Natural killer cell treated with Interleukin-12 subunit alpha and Interleukin-12 subunit beta and Interleukin-15 and Interleukin-18, amount 100 ng/mL, for 72 hours (primary cell): ENCODE measurements at regions not wholly inside any gene's neighbourhood (a gene's known extent, or its start where the extent isn't known, plus 50 kb on each side); places are given as distances from the start of the nearest gene placed in this dataset.
"Not testable (repeated sequence)": the region's sequence is repeated elsewhere in the genome, so short reads cannot be mapped to it uniquely, and the experiment has no call there.

ENCODE experiments used
- ATAC-seq, 2 donors: fragments of 150-1000 bp; cut with Tn5 transposase in 1 of 2; sonication (Bioruptor Pico), chemical (Tn5 transposase) in 1 of 2; 2 replicates each; pipeline ENCODE4 v1.10.0; 2021
- DNase-seq: peaks from one replicate; pipeline ENCODE4 v3.0.0; 2022; ENCODE audit warnings: low spot score
- H3K27ac Mint-ChIP-seq, 2 donors: 1 replicate in 1 of 2; 2 replicates in 1 of 2; pipeline ENCODE4 v1.8.0; 2022; ENCODE audit warnings: mixed read lengths in 2 of 2, mild to moderate bottlenecking in 1 of 2, moderate library complexity in 1 of 2
- H3K27me3 Mint-ChIP-seq, 2 donors: 1 replicate in 1 of 2; 2 replicates in 1 of 2; pipeline ENCODE4 v1.8.0; 2022; ENCODE audit warnings: mixed read lengths in 2 of 2
- H3K36me3 Mint-ChIP-seq: one replicate; pipeline ENCODE4 v1.8.0; 2022; ENCODE audit warnings: mixed read lengths
- H3K4me1 Mint-ChIP-seq, 2 donors: 1 replicate in 1 of 2; 2 replicates in 1 of 2; pipeline ENCODE4 v1.8.0; 2022; ENCODE audit warnings: low read depth in 2 of 2, mixed read lengths in 2 of 2, mild to moderate bottlenecking in 1 of 2
- H3K4me3 Mint-ChIP-seq: one replicate; pipeline ENCODE4 v1.8.0; 2022; ENCODE audit warnings: mixed read lengths
- H3K9me3 Mint-ChIP-seq: 2 replicates; pipeline ENCODE4 v1.8.0; 2022; ENCODE audit warnings: mixed read lengths

DNA sequence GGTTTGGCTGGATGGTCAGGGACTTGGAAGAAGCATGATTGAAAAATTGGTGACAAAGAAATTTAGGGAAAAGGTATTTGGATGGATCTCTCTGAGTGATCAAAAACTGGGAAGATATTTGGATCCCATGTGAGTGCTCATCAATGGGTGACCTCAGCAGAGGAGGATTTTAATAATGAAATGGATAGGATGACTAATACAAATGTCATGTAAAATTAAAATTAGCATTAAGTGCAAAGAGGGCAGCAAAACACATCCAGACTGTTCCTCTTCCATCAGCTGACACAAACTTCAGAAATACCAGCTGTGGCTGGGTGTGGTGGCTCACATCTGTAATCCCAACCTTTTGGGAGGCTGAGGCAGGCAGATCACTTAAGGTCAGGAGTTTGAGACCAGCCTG is 151.7 kb downstream of the THBS2 start:
- Mint-ChIP-seq H3K4me1 (no peaks in the 10 kb centered on the region), H3K36me3 (no peaks in the 10 kb centered on the region), H3K9me3 (no peaks in the 10 kb centered on the region), H3K27me3 (peaks cover 20 to 26% of the 10 kb centered on the region in 2 donors), H3K27ac (no peak overlapping the region), H3K4me3 (no peak overlapping the region)
- DNase-seq: no peak
- no peak for ATAC-seq

DNA sequence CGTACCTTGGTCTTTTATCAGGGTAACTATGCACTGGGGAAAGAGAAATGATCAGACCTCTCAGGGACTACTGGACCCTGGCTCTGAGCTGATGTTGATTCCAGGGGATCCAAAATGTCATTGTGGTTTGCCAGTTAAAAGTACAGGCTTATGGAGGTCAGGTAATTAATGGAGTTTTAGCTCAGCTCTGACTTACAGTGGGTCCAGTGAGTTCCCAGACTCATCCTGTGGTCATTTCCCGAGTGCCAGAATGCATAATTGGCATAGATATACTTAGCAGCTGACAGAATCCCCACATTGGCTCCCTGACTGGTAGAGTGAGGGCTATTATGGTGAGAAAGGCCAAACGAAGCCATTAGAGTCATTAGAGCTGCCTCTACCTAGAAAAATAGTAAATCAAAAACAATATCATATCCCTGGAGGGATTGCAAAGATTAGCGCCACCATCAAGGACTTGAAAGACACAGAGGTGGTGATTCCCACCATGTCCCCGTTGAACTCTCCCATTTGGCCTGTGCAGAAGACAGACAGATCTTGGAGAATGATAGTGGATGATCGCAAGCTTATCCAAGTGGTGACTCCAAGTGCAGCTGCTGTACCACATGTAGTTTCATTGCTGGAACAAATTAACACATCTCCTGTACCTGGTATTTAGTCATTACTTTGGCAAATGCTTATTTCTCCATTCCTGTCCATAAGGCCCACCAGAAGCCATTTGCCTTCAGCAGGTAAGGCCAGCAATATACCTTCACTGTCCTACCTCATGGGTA is 152.4 kb downstream of the THBS2 start:
- no peak for ATAC-seq
- Mint-ChIP-seq H3K27ac (no peak overlapping the region), H3K27me3 (peaks cover 16 to 19% of the 10 kb centered on the region in 2 donors), H3K4me1 (no peaks in the 10 kb centered on the region), H3K4me3 (no peak overlapping the region), H3K9me3 (no peaks in the 10 kb centered on the region), H3K36me3 (no peaks in the 10 kb centered on the region)
- DNase-seq: no peak

DNA sequence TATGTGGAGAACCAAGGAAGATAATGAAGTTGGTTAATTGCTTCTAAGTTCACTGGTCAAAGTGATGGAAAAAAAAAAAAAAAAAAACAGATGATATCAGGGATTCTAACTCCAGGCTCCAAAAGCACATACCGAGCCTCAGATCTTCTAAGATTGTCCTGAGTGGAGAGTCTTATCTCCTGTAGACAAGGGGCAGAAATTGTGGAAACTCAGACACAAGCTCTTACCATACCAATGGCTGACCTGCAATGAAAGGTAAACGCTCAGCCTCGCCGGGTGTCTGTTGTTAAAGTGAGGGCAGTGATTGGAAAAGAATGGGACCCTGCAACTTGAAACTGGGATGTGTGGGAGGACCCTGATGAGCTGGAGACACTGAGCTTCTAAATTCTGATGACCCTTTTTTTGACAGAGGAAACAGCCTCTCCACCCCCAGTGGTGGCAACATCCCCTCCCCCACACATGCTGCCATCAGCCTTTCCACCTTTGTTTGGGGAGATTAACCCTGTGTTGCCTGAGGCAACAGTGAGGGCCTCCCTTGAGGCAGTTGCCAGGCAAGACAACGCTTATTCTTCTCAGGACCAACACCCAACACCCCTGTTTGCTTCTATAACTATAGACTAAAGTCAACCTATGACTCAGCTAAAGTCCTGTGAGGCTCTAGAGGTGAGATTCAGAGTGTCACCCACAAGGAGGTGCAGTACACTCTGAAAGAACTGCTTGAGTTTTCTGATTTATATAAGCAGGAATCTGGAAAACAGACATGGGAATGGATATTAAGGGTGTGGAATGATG is 154.0 kb downstream of the THBS2 start:
- DNase-seq (no peak), ATAC-seq (no peak)
- Mint-ChIP-seq H3K4me1 (no peaks in the 10 kb centered on the region), H3K9me3 (no peaks in the 10 kb centered on the region), H3K27ac (no peak overlapping the region), H3K36me3 (no peaks in the 10 kb centered on the region), H3K4me3 (no peak overlapping the region), H3K27me3 (peaks cover 19% of the 10 kb centered on the region in 2 donors)

DNA sequence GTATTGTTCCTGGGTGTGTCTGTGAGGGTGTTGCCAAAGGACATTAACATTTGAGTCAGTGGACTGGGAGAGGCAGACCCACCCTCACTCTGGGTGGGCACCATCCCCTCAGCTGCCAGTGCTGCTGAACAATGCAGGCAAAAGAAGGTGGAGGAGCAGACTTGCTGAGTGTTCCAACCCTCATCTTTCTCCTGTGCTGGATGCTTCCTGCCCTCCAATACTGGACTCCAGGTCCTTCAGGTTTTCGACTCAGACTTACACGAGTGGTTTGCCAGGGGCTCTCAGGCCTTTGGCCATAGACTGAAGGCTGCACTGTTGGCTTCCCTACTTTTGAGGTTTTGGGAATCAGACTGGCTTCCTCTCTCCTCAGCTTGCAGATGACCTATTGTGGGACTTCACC is 155.0 kb downstream of the THBS2 start:
- H3K4me1 Mint-ChIP-seq, H3K4me3 Mint-ChIP-seq, H3K27ac Mint-ChIP-seq, ATAC-seq, DNase-seq, H3K9me3 Mint-ChIP-seq, H3K36me3 Mint-ChIP-seq: not testable (repeated sequence)
- peaks cover 16 to 19% of the 10 kb centered on the region in 2 donors for H3K27me3 Mint-ChIP-seq

DNA sequence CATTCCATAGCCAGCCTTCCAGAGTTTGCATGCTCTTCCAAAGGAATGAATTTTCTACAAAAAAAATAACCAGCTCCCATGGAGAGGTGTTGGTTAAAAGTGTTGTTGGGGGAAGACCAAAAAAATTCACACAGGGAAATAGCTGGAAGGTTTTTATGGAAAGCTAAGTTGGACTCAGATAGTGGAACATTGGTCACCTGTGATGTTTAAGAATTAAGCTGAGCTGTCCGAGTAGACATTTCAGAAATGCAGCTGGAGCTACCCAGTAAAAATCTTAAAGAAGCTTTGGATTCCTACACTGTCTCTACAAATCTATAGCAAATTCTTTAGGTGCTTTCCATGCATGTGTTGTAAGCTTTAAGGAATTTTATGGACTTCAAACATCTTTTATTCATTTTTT is 155.5 kb downstream of the THBS2 start:
- H3K9me3 Mint-ChIP-seq: no peaks in the 10 kb centered on the region
- DNase-seq (no peak), ATAC-seq (no peak)
- H3K4me1 Mint-ChIP-seq: no peaks in the 10 kb centered on the region
- H3K27ac Mint-ChIP-seq: no peak overlapping the region
- peaks cover 16 to 19% of the 10 kb centered on the region in 2 donors for H3K27me3 Mint-ChIP-seq
- no peaks in the 10 kb centered on the region for H3K36me3 Mint-ChIP-seq
- H3K4me3 Mint-ChIP-seq: no peak overlapping the region

DNA sequence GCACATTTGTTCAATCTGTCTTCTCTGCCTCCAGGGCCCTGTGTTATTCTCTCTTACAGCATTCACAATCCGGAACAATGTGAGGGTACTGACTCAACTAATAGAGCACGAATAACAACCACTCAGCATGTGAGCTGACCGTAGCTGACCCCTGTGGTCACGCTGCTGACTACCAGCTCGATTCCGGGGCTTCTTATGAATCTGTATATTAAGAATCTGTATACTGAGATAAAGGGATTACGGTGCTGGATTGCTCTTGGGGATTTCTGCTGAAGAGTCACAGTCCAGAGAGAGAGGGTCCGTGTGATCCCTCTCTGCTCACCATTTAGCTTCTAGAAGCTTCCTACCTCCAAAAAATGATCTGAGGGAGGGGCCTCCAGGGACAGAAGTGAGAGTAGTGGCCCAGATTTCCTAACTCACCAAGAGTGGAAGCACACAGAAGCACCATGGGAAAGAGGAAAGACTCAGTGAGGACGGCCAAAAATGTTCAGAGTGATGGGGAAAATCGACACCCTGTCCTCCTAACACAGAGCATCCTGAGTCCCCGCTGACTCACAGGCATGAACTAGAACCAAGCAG is 156.2 kb downstream of the THBS2 start:
- ATAC-seq: no peak

DNA sequence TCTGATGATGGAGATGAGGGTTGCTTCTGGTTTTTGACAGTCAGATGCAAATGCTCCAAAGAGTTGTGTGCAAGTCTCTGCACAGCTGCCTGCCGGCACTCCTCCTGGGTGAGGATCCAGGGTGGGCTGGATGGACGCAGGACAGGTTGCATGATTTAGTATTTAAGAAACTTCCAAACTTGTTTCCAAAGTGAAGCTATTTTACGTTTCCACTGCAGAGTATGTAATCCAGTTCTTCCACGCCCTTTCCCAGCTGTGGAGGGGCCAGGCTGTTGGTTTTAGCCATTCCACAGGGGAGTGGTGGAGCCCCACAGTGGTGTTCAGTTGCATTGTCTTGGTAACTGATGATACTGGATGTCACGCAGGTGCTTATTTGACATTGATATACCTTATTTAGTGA is 157.3 kb downstream of the THBS2 start:
- H3K4me1 Mint-ChIP-seq: no peaks in the 10 kb centered on the region
- peaks cover 12 to 13% of the 10 kb centered on the region in 2 donors for H3K27me3 Mint-ChIP-seq
- H3K4me3 Mint-ChIP-seq: no peak overlapping the region
- H3K36me3 Mint-ChIP-seq: no peaks in the 10 kb centered on the region
- peaks cover under 1% of the 10 kb centered on the region for H3K9me3 Mint-ChIP-seq
- ATAC-seq (no peak), DNase-seq (no peak)
- no peak overlapping the region for H3K27ac Mint-ChIP-seq

More for the DNA sequence above, 156.2 kb downstream of the THBS2 start:
- no peaks in the 10 kb centered on the region for H3K9me3 Mint-ChIP-seq
- H3K4me3 Mint-ChIP-seq: no peak overlapping the region
- no peaks in the 10 kb centered on the region for H3K36me3 Mint-ChIP-seq
- no peaks in the 10 kb centered on the region for H3K4me1 Mint-ChIP-seq
- no peak overlapping the region for H3K27ac Mint-ChIP-seq
- no peak for DNase-seq
- H3K27me3 Mint-ChIP-seq: peaks cover 16 to 19% of the 10 kb centered on the region in 2 donors

DNA sequence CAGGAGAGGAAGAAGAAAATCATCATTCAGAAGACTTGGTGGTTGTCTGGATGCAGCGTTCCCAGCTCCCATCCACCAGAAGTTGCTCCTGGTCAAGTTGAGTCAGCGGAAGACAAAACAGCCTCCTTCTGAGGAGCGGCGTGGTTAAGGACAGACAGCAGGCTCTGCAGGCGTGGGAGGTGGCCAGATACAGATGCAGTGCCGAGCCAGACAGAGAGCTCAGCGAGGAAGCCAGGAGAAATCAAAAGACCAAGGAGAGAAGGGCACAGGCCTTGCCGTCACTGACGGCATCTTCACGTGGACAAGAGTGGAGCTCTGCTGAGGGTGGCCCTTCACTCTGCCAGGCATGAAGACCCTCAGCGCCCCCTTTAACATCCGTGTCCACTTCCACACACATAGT is 158.5 kb downstream of the THBS2 start:
- no peak overlapping the region for H3K4me3 Mint-ChIP-seq
- no peaks in the 10 kb centered on the region for H3K4me1 Mint-ChIP-seq
- peaks cover 4% of the 10 kb centered on the region for H3K9me3 Mint-ChIP-seq
- ATAC-seq (no peak), DNase-seq (no peak)
- no peak overlapping the region for H3K27ac Mint-ChIP-seq
- H3K36me3 Mint-ChIP-seq: peaks cover under 1% of the 10 kb centered on the region
- peaks cover 12% of the 10 kb centered on the region in 2 donors for H3K27me3 Mint-ChIP-seq

GRCh38 chr6:169094552-169094950 is 159.1 kb downstream of the THBS2 start:
- H3K27me3 Mint-ChIP-seq: peaks cover 6 to 9% of the 10 kb centered on the region in 2 donors
- H3K36me3 Mint-ChIP-seq: peaks cover 6% of the 10 kb centered on the region
- no peak overlapping the region for H3K4me3 Mint-ChIP-seq
- peaks cover 8% of the 10 kb centered on the region for H3K9me3 Mint-ChIP-seq
- no peak overlapping the region for H3K27ac Mint-ChIP-seq
- no peak for DNase-seq
- no peak for ATAC-seq
- H3K4me1 Mint-ChIP-seq: no peaks in the 10 kb centered on the region

GRCh38 chr6:169093770-169094551 is 159.7 kb downstream of the THBS2 start:
- no peak for DNase-seq
- peaks cover 6% of the 10 kb centered on the region for H3K36me3 Mint-ChIP-seq
- no peak overlapping the region for H3K4me3 Mint-ChIP-seq
- ATAC-seq: no peak
- no peak overlapping the region for H3K27ac Mint-ChIP-seq
- peaks cover 8% of the 10 kb centered on the region for H3K9me3 Mint-ChIP-seq
- no peaks in the 10 kb centered on the region for H3K4me1 Mint-ChIP-seq
- H3K27me3 Mint-ChIP-seq: peaks cover 6 to 9% of the 10 kb centered on the region in 2 donors

DNA sequence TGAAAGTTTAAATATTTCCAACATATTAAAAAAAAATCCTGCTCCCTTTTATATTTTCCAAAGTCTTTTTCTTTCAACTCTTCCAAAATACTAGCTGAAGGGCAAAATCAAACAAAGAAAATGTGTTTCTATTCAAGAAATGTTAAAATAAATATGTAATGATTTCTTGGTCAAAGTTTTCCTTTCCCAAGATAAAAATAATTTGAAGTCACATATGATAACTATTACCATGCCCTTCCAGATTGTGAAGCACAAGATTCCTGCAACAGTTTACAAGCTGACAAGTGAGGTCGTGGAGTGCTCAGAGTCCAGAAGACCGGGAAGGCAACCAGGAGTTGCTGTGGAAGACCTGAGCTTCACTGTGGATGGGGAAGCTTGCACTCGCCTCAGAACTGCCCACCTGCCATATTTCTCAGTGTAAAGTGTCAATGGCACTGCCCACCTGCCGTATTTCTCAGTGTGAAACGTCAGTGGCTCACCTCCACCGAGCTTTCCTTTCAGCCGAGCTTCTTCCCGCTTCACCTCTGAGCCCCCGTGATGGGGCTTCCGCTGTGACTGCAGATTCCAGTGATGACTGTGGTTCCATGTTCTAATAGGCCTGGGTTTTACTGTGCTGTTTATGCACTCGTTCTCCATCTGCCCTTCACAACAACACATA is 160.5 kb downstream of the THBS2 start:
- H3K27ac Mint-ChIP-seq: no peak overlapping the region
- no peak for ATAC-seq
- DNase-seq: no peak
- peaks cover 6% of the 10 kb centered on the region for H3K36me3 Mint-ChIP-seq
- peaks cover 8% of the 10 kb centered on the region for H3K9me3 Mint-ChIP-seq
- H3K27me3 Mint-ChIP-seq: peaks cover 6 to 9% of the 10 kb centered on the region in 2 donors
- no peaks in the 10 kb centered on the region for H3K4me1 Mint-ChIP-seq
- H3K4me3 Mint-ChIP-seq: no peak overlapping the region

GRCh38 chr6:169092375-169092774 is 161.3 kb downstream of the THBS2 start:
- no peak for ATAC-seq
- Mint-ChIP-seq H3K4me1 (no peaks in the 10 kb centered on the region), H3K27ac (no peak overlapping the region), H3K9me3 (peaks cover 8% of the 10 kb centered on the region), H3K27me3 (peaks cover 2 to 9% of the 10 kb centered on the region in 2 donors), H3K4me3 (no peak overlapping the region), H3K36me3 (peaks cover 6% of the 10 kb centered on the region)
- DNase-seq: no peak

DNA sequence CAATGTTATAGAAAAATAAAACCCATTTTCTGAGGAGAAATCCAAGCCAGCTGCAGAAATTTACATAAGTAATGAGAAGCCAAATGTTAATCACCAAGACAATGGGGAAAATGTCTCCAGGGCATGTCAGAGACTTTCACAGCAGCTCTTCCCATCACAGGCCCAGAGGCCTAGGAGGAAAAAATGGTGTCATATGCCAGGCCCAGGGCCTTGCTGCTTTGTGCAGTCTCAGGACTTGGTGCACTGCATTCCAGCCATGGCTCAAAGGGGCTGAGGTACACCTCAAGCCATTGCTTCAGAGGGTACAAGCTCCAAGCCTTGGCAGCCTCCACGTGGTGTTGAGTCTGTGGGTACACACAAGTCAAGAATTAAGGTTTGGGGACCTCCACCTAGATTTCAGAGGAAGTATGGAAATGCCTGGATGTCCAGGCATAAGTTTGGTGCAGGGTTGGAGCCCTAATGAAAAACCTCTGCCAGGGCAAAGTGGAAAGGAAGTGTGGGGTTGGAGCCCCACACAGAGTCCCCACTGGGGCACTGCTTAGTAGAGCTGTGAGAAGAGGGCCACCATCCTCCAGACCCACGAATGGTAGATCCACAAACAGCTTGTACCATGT is 163.0 kb downstream of the THBS2 start:
- H3K27ac Mint-ChIP-seq, H3K36me3 Mint-ChIP-seq, ATAC-seq, H3K27me3 Mint-ChIP-seq, DNase-seq, H3K9me3 Mint-ChIP-seq, H3K4me1 Mint-ChIP-seq, H3K4me3 Mint-ChIP-seq: not testable (repeated sequence)
